ENCODE measurements at regions not wholly inside any gene's neighbourhood (a gene's known extent, or its start where the extent isn't known, plus 50 kb on each side); places are given as distances from the start of the nearest gene placed in this dataset.

- H3K9me3 Mint-ChIP-seq, result peaks cover 8% of the 10 kb centered on the region
- TF ChIP-seq ZNF331 (CRISPR knock-in tag; IDR thresholded peaks at IDR 0.05; ENCODE audit: low read depth), result no peak
- H3K4me3 ChIP-seq, result no peak overlapping the region
- H3K27me3 Mint-ChIP-seq (ENCODE audit: insufficient read depth, low read depth, poor library complexity), result no peaks in the 10 kb centered on the region
- no peaks in the 10 kb centered on the region for H3K27me3 ChIP-seq (ENCODE audit: insufficient read depth)
- H3K4me1 ChIP-seq (ENCODE audit: insufficient read depth), result no peaks in the 10 kb centered on the region
- ATAC-seq, result no peak
- no peaks in the 10 kb centered on the region for H3K79me2 ChIP-seq (replicated peaks; ENCODE audit: insufficient read depth)
- no peak overlapping the region for H2AFZ ChIP-seq
- no peaks in the 10 kb centered on the region; the same call in 1 of the 2 replicates for H3K36me3 ChIP-seq (ENCODE audit: insufficient read depth)
- DNase-seq (ENCODE audit: low spot score), result no peak
- no peaks in the 10 kb centered on the region for H4K20me1 ChIP-seq (replicated peaks; ENCODE audit: insufficient read depth)
- H3K36me3 Mint-ChIP-seq (ENCODE audit: low read depth), result peaks cover 9% of the 10 kb centered on the region
- no peaks in the 10 kb centered on the region for H3F3A ChIP-seq (replicated peaks; ENCODE audit: low read depth)
- H3K27ac Mint-ChIP-seq, result no peak overlapping the region
- 0 out of 2 replicates have a peak, but pooled peaks cover 5% of the 10 kb centered on the region for H3K9me2 ChIP-seq (ENCODE audit: insufficient read depth)
- H3K4me3 Mint-ChIP-seq, result no peak overlapping the region
- H3K27ac ChIP-seq (ENCODE audit: low read depth), result no peak overlapping the region
- H3K4me2 ChIP-seq, result no peak overlapping the region
- H3K4me1 Mint-ChIP-seq, result no peaks in the 10 kb centered on the region
Measured at GRCh38 chr3:30475809-30476178, 130.6 kb upstream of the TGFBR2 start.

GRCh38 chr3:30476368-30477084 is 129.9 kb upstream of the TGFBR2 start:
- Mint-ChIP-seq H3K36me3 (ENCODE audit: low read depth) (peaks cover 15% of the 10 kb centered on the region), H3K27ac (no peak overlapping the region)
- no peak for TF ChIP-seq EZH2 (IDR thresholded peaks at IDR 0.05; ENCODE audit: low read depth, unreplicated experiment)
- TF ChIP-seq REST (IDR thresholded peaks at IDR 0.05; ENCODE audit: unreplicated experiment), result no peak
- TF ChIP-seq ZNF114 (CRISPR knock-in tag; IDR thresholded peaks at IDR 0.05), result no peak
- TF ChIP-seq NANOG (IDR thresholded peaks at IDR 0.05; ENCODE audit: borderline replicate concordance), result no peak
- TF ChIP-seq JUNB (IDR thresholded peaks at IDR 0.05; ENCODE audit: unreplicated experiment), result no peak
- no peak for TF ChIP-seq ZNF331 (CRISPR knock-in tag; IDR thresholded peaks at IDR 0.05; ENCODE audit: low read depth)
- no peak for TF ChIP-seq CREB1 (CRISPR knock-in tag; IDR thresholded peaks at IDR 0.05; ENCODE audit: low read depth)
- no peak for TF ChIP-seq ZNF462 (CRISPR knock-in tag; IDR thresholded peaks at IDR 0.05)
- no peak for TF ChIP-seq EZH2phosphoT487 (IDR thresholded peaks at IDR 0.05; ENCODE audit: unreplicated experiment)
- no peak for TF ChIP-seq CTCF (conservative IDR thresholded peaks at IDR 0.05; ENCODE audit: low read depth in 2 of 2)

More at GRCh38 chr3:30476368-30477084, 129.9 kb upstream of the TGFBR2 start:
- Histone ChIP-seq H3K9me2 (ENCODE audit: insufficient read depth) (0 out of 2 replicates have a peak, but pooled peaks cover 7% of the 10 kb centered on the region), H4K20me1 (replicated peaks; ENCODE audit: insufficient read depth) (no peaks in the 10 kb centered on the region), H3F3A (replicated peaks; ENCODE audit: low read depth) (no peaks in the 10 kb centered on the region), H3K79me2 (replicated peaks; ENCODE audit: insufficient read depth) (no peaks in the 10 kb centered on the region), H3K4me3 (no peak overlapping the region), H3K4me1 (ENCODE audit: insufficient read depth) (no peaks in the 10 kb centered on the region), H2AFZ (no peak overlapping the region), H3K4me2 (no peak overlapping the region), H3K27me3 (ENCODE audit: insufficient read depth) (no peaks in the 10 kb centered on the region), H3K27ac (ENCODE audit: low read depth) (no peak overlapping the region), H3K36me3 (ENCODE audit: insufficient read depth) (no peaks in the 10 kb centered on the region; the same call in 1 of the 2 replicates)
- Mint-ChIP-seq H3K4me1 (no peaks in the 10 kb centered on the region), H3K27me3 (ENCODE audit: insufficient read depth, low read depth, poor library complexity) (no peaks in the 10 kb centered on the region), H3K4me3 (no peak overlapping the region), H3K9me3 (peaks cover 14% of the 10 kb centered on the region)
- no peak for DNase-seq (ENCODE audit: low spot score)
- no peak for ATAC-seq

All from GM23338 (cell line).